ENCODE measurements at regions not wholly inside any gene's neighbourhood (a gene's known extent, or its start where the extent isn't known, plus 50 kb on each side); places are given as distances from the start of the nearest gene placed in this dataset.

GRCh38 chr1:61572046-61572445, 152.9 kb downstream of the TM2D1 start:
- TF ChIP-seq EZH2 (IDR thresholded peaks at IDR 0.05; ENCODE audit: insufficient read depth, poor library complexity, severe bottlenecking) (no peak), EZH2phosphoT487 (IDR thresholded peaks at IDR 0.05; ENCODE audit: insufficient read depth, low read depth) (no peak)

Measured in GM23248 (cell line).